ENCODE measurements at regions not wholly inside any gene's neighbourhood (a gene's known extent, or its start where the extent isn't known, plus 50 kb on each side); places are given as distances from the start of the nearest gene placed in this dataset.

- no peak overlapping the region for H3K27ac ChIP-seq (ENCODE audit: low read depth in 1 of 2, low read length in 1 of 2)
- H3K4me1 ChIP-seq (ENCODE audit: control insufficient read depth in 2 of 2, insufficient read depth in 2 of 2, low read length in 2 of 2), result peaks cover 0 to 6% of the 10 kb centered on the region in 2 donors
- DNase-seq (ENCODE audit: low read depth in 6 of 9, low spot score in 9 of 9), result no peak
- H3K9me3 ChIP-seq (ENCODE audit: control insufficient read depth in 2 of 2, insufficient read depth in 1 of 2, low read length in 1 of 2), result no peaks in the 10 kb centered on the region
- no peaks in the 10 kb centered on the region for H3K36me3 ChIP-seq (ENCODE audit: control insufficient read depth in 2 of 2, insufficient read depth in 2 of 2, low read length in 1 of 2)
- H3K4me3 ChIP-seq (ENCODE audit: low read length in 2 of 2), result no peak overlapping the region
- WGBS, result 99% methylated on average over 3 of the region's 3 CpGs
- no peaks in the 10 kb centered on the region for H3K27me3 ChIP-seq (ENCODE audit: control insufficient read depth in 2 of 2, insufficient read depth in 1 of 2, low read length in 1 of 2)
These were observed 88.8 kb upstream of the RMDN2 start for GRCh38 chr2:37836270-37836669.

- peaks cover 0 to 2% of the 10 kb centered on the region in 2 donors for H3K4me1 ChIP-seq (ENCODE audit: control insufficient read depth in 2 of 2, insufficient read depth in 2 of 2, low read length in 2 of 2)
- no peaks in the 10 kb centered on the region for H3K36me3 ChIP-seq (ENCODE audit: control insufficient read depth in 2 of 2, insufficient read depth in 2 of 2, low read length in 1 of 2)
- H3K27me3 ChIP-seq (ENCODE audit: control insufficient read depth in 2 of 2, insufficient read depth in 1 of 2, low read length in 1 of 2), result no peaks in the 10 kb centered on the region
- DNase-seq (ENCODE audit: low read depth in 6 of 9, low spot score in 9 of 9), result no peak
- no peak overlapping the region for H3K27ac ChIP-seq (ENCODE audit: low read depth in 1 of 2, low read length in 1 of 2)
- over 99% methylated on average over 6 of the region's 6 CpGs for WGBS
- no peaks in the 10 kb centered on the region for H3K9me3 ChIP-seq (ENCODE audit: control insufficient read depth in 2 of 2, insufficient read depth in 1 of 2, low read length in 1 of 2)
- H3K4me3 ChIP-seq (ENCODE audit: low read length in 2 of 2), result no peak overlapping the region
These were observed 88.4 kb upstream of the RMDN2 start for GRCh38 chr2:37836711-37837110.

- no peaks in the 10 kb centered on the region for H3K36me3 ChIP-seq (ENCODE audit: control insufficient read depth in 2 of 2, insufficient read depth in 2 of 2, low read length in 1 of 2)
- no peaks in the 10 kb centered on the region for H3K27me3 ChIP-seq (ENCODE audit: control insufficient read depth in 2 of 2, insufficient read depth in 1 of 2, low read length in 1 of 2)
- DNase-seq (ENCODE audit: low read depth in 6 of 9, low spot score in 9 of 9), result no peak
- no peaks in the 10 kb centered on the region for H3K4me1 ChIP-seq (ENCODE audit: control insufficient read depth in 2 of 2, insufficient read depth in 2 of 2, low read length in 2 of 2)
- no peak overlapping the region for H3K4me3 ChIP-seq (ENCODE audit: low read length in 2 of 2)
- WGBS, result 94% methylated on average over 6 of the region's 6 CpGs
- no peaks in the 10 kb centered on the region for H3K9me3 ChIP-seq (ENCODE audit: control insufficient read depth in 2 of 2, insufficient read depth in 1 of 2, low read length in 1 of 2)
- no peak overlapping the region for H3K27ac ChIP-seq (ENCODE audit: low read depth in 1 of 2, low read length in 1 of 2)
These were observed 87.3 kb upstream of the RMDN2 start for GRCh38 chr2:37837628-37838328.

- H3K27me3 ChIP-seq (ENCODE audit: control insufficient read depth in 2 of 2, insufficient read depth in 1 of 2, low read length in 1 of 2), result no peaks in the 10 kb centered on the region
- no peak for DNase-seq (ENCODE audit: low read depth in 6 of 9, low spot score in 9 of 9)
- no peaks in the 10 kb centered on the region for H3K9me3 ChIP-seq (ENCODE audit: control insufficient read depth in 2 of 2, insufficient read depth in 1 of 2, low read length in 1 of 2)
- no peak overlapping the region for H3K4me3 ChIP-seq (ENCODE audit: low read length in 2 of 2)
- no peak overlapping the region for H3K27ac ChIP-seq (ENCODE audit: low read depth in 1 of 2, low read length in 1 of 2)
- H3K36me3 ChIP-seq (ENCODE audit: control insufficient read depth in 2 of 2, insufficient read depth in 2 of 2, low read length in 1 of 2), result no peaks in the 10 kb centered on the region
- WGBS, result 97% methylated on average over 7 of the region's 7 CpGs
- H3K4me1 ChIP-seq (ENCODE audit: control insufficient read depth in 2 of 2, insufficient read depth in 2 of 2, low read length in 2 of 2), result no peaks in the 10 kb centered on the region
These were observed 86.4 kb upstream of the RMDN2 start for GRCh38 chr2:37838541-37839167.

- H3K27ac ChIP-seq (ENCODE audit: low read depth in 1 of 2, low read length in 1 of 2), result no peak overlapping the region
- H3K9me3 ChIP-seq (ENCODE audit: control insufficient read depth in 2 of 2, insufficient read depth in 1 of 2, low read length in 1 of 2), result no peaks in the 10 kb centered on the region
- no peaks in the 10 kb centered on the region for H3K27me3 ChIP-seq (ENCODE audit: control insufficient read depth in 2 of 2, insufficient read depth in 1 of 2, low read length in 1 of 2)
- no peak for DNase-seq (ENCODE audit: low read depth in 6 of 9, low spot score in 9 of 9)
- WGBS, result 95% methylated on average over 3 of the region's 3 CpGs
- H3K4me1 ChIP-seq (ENCODE audit: control insufficient read depth in 2 of 2, insufficient read depth in 2 of 2, low read length in 2 of 2), result no peaks in the 10 kb centered on the region
- H3K4me3 ChIP-seq (ENCODE audit: low read length in 2 of 2), result no peak overlapping the region
- H3K36me3 ChIP-seq (ENCODE audit: control insufficient read depth in 2 of 2, insufficient read depth in 2 of 2, low read length in 1 of 2), result no peaks in the 10 kb centered on the region
These were observed 85.1 kb upstream of the RMDN2 start for GRCh38 chr2:37839991-37840390.

- no peaks in the 10 kb centered on the region for H3K9me3 ChIP-seq (ENCODE audit: control insufficient read depth in 2 of 2, insufficient read depth in 1 of 2, low read length in 1 of 2)
- no peak overlapping the region for H3K27ac ChIP-seq (ENCODE audit: low read depth in 1 of 2, low read length in 1 of 2)
- no peak overlapping the region for H3K4me3 ChIP-seq (ENCODE audit: low read length in 2 of 2)
- DNase-seq (ENCODE audit: low read depth in 6 of 9, low spot score in 9 of 9), result no peak
- no peaks in the 10 kb centered on the region for H3K36me3 ChIP-seq (ENCODE audit: control insufficient read depth in 2 of 2, insufficient read depth in 2 of 2, low read length in 1 of 2)
- no peaks in the 10 kb centered on the region for H3K27me3 ChIP-seq (ENCODE audit: control insufficient read depth in 2 of 2, insufficient read depth in 1 of 2, low read length in 1 of 2)
- no peaks in the 10 kb centered on the region for H3K4me1 ChIP-seq (ENCODE audit: control insufficient read depth in 2 of 2, insufficient read depth in 2 of 2, low read length in 2 of 2)
These were observed 82.2 kb upstream of the RMDN2 start for GRCh38 chr2:37842732-37843440.

- WGBS, result 0% methylated on average over 1 of the region's 1 CpG
- Histone ChIP-seq H3K36me3 (ENCODE audit: control insufficient read depth in 2 of 2, insufficient read depth in 2 of 2, low read length in 1 of 2) (no peaks in the 10 kb centered on the region), H3K4me3 (ENCODE audit: low read length in 2 of 2) (no peak overlapping the region), H3K27ac (ENCODE audit: low read depth in 1 of 2, low read length in 1 of 2) (no peak overlapping the region), H3K4me1 (ENCODE audit: control insufficient read depth in 2 of 2, insufficient read depth in 2 of 2, low read length in 2 of 2) (no peaks in the 10 kb centered on the region), H3K27me3 (ENCODE audit: control insufficient read depth in 2 of 2, insufficient read depth in 1 of 2, low read length in 1 of 2) (no peaks in the 10 kb centered on the region), H3K9me3 (ENCODE audit: control insufficient read depth in 2 of 2, insufficient read depth in 1 of 2, low read length in 1 of 2) (no peaks in the 10 kb centered on the region)
- no peak for DNase-seq (ENCODE audit: low read depth in 6 of 9, low spot score in 9 of 9)
These were observed 81.5 kb upstream of the RMDN2 start for GRCh38 chr2:37843556-37843955.

GRCh38 chr2:37846207-37846606 lies 78.9 kb upstream of the RMDN2 start:
- Histone ChIP-seq H3K36me3 (ENCODE audit: control insufficient read depth in 2 of 2, insufficient read depth in 2 of 2, low read length in 1 of 2) (no peaks in the 10 kb centered on the region), H3K4me1 (ENCODE audit: control insufficient read depth in 2 of 2, insufficient read depth in 2 of 2, low read length in 2 of 2) (peaks cover 0 to under 1% of the 10 kb centered on the region in 2 donors), H3K9me3 (ENCODE audit: control insufficient read depth in 2 of 2, insufficient read depth in 1 of 2, low read length in 1 of 2) (no peaks in the 10 kb centered on the region), H3K27ac (ENCODE audit: low read depth in 1 of 2, low read length in 1 of 2) (no peak overlapping the region), H3K4me3 (ENCODE audit: low read length in 2 of 2) (no peak overlapping the region), H3K27me3 (ENCODE audit: control insufficient read depth in 2 of 2, insufficient read depth in 1 of 2, low read length in 1 of 2) (no peaks in the 10 kb centered on the region)
- no peak for DNase-seq (ENCODE audit: low read depth in 6 of 9, low spot score in 9 of 9)
- 0% methylated on average over 1 of the region's 1 CpG for WGBS

GRCh38 chr2:37847792-37848191 lies 77.3 kb upstream of the RMDN2 start:
- no peak overlapping the region for H3K4me3 ChIP-seq (ENCODE audit: low read length in 2 of 2)
- H3K4me1 ChIP-seq (ENCODE audit: control insufficient read depth in 2 of 2, insufficient read depth in 2 of 2, low read length in 2 of 2), result peaks cover 0 to 5% of the 10 kb centered on the region in 2 donors
- H3K27me3 ChIP-seq (ENCODE audit: control insufficient read depth in 2 of 2, insufficient read depth in 1 of 2, low read length in 1 of 2), result no peaks in the 10 kb centered on the region
- DNase-seq (ENCODE audit: low read depth in 6 of 9, low spot score in 9 of 9), result no peak
- no peak overlapping the region for H3K27ac ChIP-seq (ENCODE audit: low read depth in 1 of 2, low read length in 1 of 2)
- no peaks in the 10 kb centered on the region for H3K9me3 ChIP-seq (ENCODE audit: control insufficient read depth in 2 of 2, insufficient read depth in 1 of 2, low read length in 1 of 2)
- no peaks in the 10 kb centered on the region for H3K36me3 ChIP-seq (ENCODE audit: control insufficient read depth in 2 of 2, insufficient read depth in 2 of 2, low read length in 1 of 2)
- WGBS, result 98% methylated on average over 5 of the region's 5 CpGs

Measured in thymus (tissue), 11 donors.